ENCODE measurements at regions not wholly inside any gene's neighbourhood (a gene's known extent, or its start where the extent isn't known, plus 50 kb on each side); places are given as distances from the start of the nearest gene placed in this dataset.

DNA sequence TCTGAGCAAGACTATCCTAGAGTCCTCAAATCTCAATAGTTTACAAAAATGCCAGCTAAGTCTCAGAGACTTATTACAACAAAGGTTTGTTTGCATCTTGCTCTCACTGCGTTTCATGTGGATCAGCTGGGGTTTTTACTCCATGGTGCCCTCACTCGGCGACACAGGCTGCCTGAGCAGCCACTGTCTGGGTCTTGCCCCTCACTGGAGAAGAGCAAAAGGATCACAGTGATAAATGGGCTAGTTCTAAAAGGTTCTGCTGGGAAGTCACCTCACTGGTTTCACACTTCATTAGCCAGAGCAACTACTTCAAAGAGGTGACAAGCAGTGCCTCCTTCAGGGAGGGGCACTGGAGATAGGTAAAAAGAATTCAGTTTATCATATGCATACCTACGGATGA is 392.0 kb downstream of the RPL10L start:
- TF ChIP-seq, protein P1, sequence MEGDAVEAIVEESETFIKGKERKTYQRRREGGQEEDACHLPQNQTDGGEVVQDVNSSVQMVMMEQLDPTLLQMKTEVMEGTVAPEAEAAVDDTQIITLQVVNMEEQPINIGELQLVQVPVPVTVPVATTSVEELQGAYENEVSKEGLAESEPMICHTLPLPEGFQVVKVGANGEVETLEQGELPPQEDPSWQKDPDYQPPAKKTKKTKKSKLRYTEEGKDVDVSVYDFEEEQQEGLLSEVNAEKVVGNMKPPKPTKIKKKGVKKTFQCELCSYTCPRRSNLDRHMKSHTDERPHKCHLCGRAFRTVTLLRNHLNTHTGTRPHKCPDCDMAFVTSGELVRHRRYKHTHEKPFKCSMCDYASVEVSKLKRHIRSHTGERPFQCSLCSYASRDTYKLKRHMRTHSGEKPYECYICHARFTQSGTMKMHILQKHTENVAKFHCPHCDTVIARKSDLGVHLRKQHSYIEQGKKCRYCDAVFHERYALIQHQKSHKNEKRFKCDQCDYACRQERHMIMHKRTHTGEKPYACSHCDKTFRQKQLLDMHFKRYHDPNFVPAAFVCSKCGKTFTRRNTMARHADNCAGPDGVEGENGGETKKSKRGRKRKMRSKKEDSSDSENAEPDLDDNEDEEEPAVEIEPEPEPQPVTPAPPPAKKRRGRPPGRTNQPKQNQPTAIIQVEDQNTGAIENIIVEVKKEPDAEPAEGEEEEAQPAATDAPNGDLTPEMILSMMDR (IDR thresholded peaks at IDR 0.05; ENCODE audit: low read depth, low read length), result no peak
- no peak for TF ChIP-seq POLR2A (IDR thresholded peaks at IDR 0.05; ENCODE audit: extremely low read depth, insufficient read length)
- no peak for TF ChIP-seq MAX (IDR thresholded peaks at IDR 0.05; ENCODE audit: low read depth, low read length)

All from NB4 (cell line).